ENCODE measurements at regions not wholly inside any gene's neighbourhood (a gene's known extent, or its start where the extent isn't known, plus 50 kb on each side); places are given as distances from the start of the nearest gene placed in this dataset.
"Not testable (repeated sequence)": the region's sequence is repeated elsewhere in the genome, so short reads cannot be mapped to it uniquely, and the experiment has no call there.

- no peak for DNase-seq (ENCODE audit: low read depth)
- H3K4me3 ChIP-seq (ENCODE audit: low read depth, low read length): no peak overlapping the region
These were observed 485.7 kb downstream of the AJAP1 start for GRCh38 chr1:5140136-5140535.

- DNase-seq (ENCODE audit: low read depth): no peak
- no peak overlapping the region for H3K4me3 ChIP-seq (ENCODE audit: low read depth, low read length)
These were observed 475.4 kb downstream of the AJAP1 start for GRCh38 chr1:5129746-5130355.

- H3K4me3 ChIP-seq (ENCODE audit: low read depth, low read length): no peak overlapping the region
- no peak for DNase-seq (ENCODE audit: low read depth)
These were observed 470.8 kb downstream of the AJAP1 start for GRCh38 chr1:5125208-5125607.

- H3K4me3 ChIP-seq (ENCODE audit: low read depth, low read length): no peak overlapping the region
- no peak for DNase-seq (ENCODE audit: low read depth)
These were observed 466.1 kb downstream of the AJAP1 start for GRCh38 chr1:5120559-5120958.

DNA sequence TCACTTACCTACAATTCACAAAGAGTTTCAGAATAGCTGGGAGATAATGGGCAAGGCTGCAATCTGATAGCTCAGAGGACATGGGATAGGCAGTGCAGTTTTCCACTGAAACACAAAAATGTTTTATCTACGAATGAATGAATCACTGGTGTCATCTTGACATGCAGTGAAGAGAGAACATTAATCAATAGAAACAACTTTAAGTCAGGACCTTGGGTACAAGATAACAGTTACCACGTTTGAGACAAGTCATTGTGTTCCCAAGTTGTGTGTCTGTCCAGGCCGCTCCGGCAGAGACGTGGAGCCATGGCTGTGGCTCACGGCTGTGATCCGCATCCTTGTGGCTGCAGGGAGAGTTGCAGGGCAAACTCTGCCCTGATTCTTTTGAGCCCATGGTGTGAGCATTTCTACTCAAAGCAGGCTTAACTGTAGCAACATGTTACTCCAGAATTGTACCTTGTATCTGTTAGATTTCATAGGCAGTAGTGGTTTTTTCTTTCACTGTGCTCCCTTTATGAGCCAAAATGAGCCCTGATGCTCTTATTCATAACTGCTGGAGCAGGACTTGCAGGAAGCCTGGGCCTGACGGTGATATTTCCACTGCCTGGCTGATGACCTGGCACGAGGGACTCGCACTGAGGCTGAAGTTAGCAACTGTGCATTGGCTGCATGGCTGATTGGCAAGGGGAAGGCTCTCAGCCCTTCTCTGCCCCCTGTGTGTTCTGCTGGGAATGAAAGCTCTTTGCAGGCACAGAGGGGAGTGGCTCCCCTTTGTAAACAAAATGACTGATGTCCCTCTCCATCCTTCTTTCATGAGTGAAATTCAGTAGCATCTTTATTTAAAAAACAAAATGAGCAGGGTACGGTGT is 465.2 kb downstream of the AJAP1 start:
- no peak overlapping the region for H3K4me3 ChIP-seq (ENCODE audit: low read depth, low read length)
- no peak for DNase-seq (ENCODE audit: low read depth)

GRCh38 chr1:5118771-5119170 is 464.4 kb downstream of the AJAP1 start:
- not testable (repeated sequence) for H3K4me3 ChIP-seq (ENCODE audit: low read depth, low read length); DNase-seq (ENCODE audit: low read depth)

- H3K4me3 ChIP-seq (ENCODE audit: low read depth, low read length); DNase-seq (ENCODE audit: low read depth): not testable (repeated sequence)
These were observed 463.9 kb downstream of the AJAP1 start for GRCh38 chr1:5118292-5118691.

DNA sequence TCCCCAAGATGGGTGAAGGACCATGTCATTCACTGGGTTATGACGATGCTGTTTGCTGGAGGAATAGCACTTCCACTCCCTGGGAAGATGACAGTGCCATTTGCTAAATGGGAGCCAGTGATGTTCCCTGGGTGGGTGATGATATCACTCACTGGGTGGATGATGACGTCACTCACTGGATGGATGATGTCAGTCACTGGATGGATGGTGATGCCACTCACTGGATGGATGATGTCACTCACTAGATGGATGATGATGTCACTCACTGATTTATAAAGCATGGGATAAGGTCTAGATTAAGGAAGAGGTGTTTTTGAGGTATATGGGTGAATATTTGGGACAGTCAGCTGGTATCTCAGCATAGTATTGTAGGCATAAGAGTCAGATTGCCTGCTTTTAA is 457.2 kb downstream of the AJAP1 start:
- H3K4me3 ChIP-seq (ENCODE audit: low read depth, low read length): no peak overlapping the region
- DNase-seq (ENCODE audit: low read depth): no peak

- no peak for DNase-seq (ENCODE audit: low read depth)
- no peak overlapping the region for H3K4me3 ChIP-seq (ENCODE audit: low read depth, low read length)
These were observed 456.1 kb downstream of the AJAP1 start for GRCh38 chr1:5110508-5110907.

DNA sequence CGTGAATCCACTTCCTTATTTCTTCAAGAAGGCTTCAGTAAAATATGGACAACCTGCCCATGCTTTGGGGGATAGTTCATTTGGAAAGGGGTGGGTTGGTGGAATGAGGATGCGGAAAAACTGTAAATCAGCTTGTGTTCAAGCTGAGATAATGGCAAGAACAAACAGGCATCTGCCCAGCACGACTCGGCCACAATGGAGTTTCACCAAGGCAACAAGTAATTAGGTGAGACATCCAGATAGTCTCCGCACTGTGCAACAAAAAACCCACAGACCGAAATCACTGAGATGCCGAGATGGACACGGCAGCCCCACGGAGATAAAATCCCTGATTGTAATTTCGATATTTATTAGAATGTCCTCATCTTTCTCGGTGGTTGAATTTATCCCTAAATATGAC is 455.2 kb downstream of the AJAP1 start:
- H3K4me3 ChIP-seq (ENCODE audit: low read depth, low read length): no peak overlapping the region
- DNase-seq (ENCODE audit: low read depth): no peak

DNA sequence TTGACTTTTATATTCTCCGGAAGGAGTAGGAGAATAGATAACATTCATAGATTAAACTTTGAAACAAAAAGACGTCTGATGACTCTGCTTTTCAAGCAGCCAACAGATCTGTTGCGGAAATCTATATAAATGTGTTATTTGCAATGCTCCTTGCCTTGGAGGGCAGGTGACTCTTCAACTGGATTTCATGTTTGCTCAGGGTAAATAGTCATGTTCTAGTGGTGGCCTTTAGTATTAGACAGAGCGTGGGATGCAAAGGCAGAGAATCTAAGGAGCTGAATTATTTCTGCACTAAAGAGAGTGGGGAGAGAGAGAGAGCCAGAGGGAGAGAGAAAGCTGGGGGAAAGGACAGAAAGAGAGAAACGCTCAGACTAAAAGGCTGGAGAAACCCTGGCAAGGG is 454.3 kb downstream of the AJAP1 start:
- no peak overlapping the region for H3K4me3 ChIP-seq (ENCODE audit: low read depth, low read length)
- DNase-seq (ENCODE audit: low read depth): no peak

GRCh38 chr1:5105744-5106143 is 451.3 kb downstream of the AJAP1 start:
- no peak overlapping the region for H3K4me3 ChIP-seq (ENCODE audit: low read depth, low read length)
- no peak for DNase-seq (ENCODE audit: low read depth)

DNA sequence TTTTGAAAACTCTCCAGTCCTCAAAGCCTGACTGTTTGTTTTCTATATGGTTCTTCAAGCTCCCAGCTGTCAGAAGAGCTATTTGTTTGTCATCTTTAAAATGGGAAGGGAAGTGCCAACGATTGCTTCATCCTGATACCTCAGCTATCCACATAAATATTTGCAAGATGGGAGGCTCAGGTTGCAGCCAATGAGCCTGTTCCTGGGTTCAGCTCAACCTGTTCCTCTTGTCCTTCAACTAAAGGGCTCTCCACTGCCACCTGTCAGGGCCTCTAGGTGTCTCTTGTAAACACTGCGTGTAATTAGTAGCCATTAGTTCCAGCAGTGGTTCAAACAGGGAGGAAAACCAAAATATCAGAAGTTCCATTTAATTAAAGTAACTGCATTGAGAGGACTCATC is 445.1 kb downstream of the AJAP1 start:
- no peak overlapping the region for H3K4me3 ChIP-seq (ENCODE audit: low read depth, low read length)
- DNase-seq (ENCODE audit: low read depth): no peak

DNA sequence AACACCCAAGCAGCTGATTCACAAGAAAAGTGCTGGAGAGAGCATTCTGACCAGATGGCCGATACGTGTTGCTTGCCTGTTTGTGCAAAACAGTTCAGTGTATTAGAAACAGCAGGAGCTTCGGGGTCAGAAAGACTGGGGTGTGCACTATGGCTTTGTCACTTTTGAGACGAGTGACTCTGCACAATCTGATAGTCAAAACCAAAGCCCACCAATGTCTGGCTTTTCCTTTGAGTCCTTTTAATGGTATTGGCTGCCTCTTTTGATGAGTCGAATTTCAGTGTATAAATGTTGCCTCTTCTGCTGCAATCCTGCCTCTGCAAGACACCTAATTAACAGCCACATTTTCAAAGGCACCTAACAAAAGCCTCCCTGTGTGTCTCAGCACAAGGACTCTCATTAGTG is 444.6 kb downstream of the AJAP1 start:
- no peak overlapping the region for H3K4me3 ChIP-seq (ENCODE audit: low read depth, low read length)
- no peak for DNase-seq (ENCODE audit: low read depth)

- no peak for DNase-seq (ENCODE audit: low read depth)
- no peak overlapping the region for H3K4me3 ChIP-seq (ENCODE audit: low read depth, low read length)
These were observed 438.6 kb downstream of the AJAP1 start for GRCh38 chr1:5093042-5093441.

- no peak overlapping the region for H3K4me3 ChIP-seq (ENCODE audit: low read depth, low read length)
- DNase-seq (ENCODE audit: low read depth): no peak
These were observed 430.3 kb downstream of the AJAP1 start for GRCh38 chr1:5084676-5085075.

DNA sequence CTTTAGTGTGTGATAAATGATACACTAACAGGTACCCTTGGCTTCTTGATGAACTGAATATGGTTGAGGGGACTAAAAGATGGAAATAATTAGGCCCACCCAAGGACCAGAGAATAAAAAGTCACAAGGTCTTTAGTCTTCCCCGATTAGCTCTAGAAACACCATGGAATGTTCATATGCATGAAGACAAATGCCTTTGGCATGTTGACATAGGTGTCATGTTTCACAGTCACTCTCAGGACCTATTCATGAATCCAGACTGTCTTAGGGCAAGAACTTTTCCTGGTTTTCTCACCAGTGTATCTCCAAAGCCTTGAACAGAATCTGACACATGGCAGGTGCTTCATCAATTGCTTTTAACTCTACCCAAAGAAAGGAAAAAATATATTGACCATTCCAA is 412.8 kb downstream of the AJAP1 start:
- no peak for DNase-seq (ENCODE audit: low read depth)
- no peak overlapping the region for H3K4me3 ChIP-seq (ENCODE audit: low read depth, low read length)

DNA sequence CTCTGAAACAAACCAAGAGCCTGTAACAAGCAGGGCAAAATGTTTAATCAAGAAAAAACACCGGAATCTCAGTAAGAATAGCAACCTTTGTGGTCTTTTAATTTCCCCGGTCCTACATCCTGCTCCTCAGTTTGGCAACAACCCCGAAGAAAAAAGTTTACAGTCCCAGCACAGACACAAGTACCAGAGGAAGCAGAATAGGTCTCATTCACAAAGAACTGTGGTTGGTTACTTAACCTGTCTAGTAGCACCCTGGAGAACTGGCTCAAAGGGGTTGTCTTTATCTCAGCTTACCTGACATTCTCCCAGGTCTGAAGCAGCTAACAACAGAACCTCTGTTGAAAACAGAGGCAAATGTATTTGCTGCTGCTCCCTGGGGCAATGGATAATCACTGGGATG is 399.3 kb downstream of the AJAP1 start:
- H3K4me3 ChIP-seq (ENCODE audit: low read depth, low read length): no peak overlapping the region
- DNase-seq (ENCODE audit: low read depth): no peak

DNA sequence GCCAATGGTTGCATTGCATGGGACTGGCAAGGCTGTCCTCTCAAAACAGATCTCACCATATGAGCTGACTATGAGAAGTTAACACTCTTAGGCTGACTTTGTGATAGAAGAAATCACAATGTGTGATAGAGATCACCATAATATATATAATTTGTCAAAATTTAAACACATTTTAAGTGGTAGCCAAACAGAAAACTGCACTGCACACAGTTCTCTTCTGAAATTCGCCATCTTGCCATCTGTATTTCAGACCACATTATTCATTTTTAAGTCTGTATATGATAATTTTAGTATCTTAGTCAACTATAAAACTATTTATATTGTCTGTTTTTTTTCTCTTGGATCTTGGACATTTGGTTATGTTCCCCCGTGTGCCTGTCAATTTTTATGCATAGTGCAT is 374.7 kb downstream of the AJAP1 start:
- no peak overlapping the region for H3K4me3 ChIP-seq (ENCODE audit: low read depth, low read length)
- DNase-seq (ENCODE audit: low read depth): no peak

GRCh38 chr1:5012249-5012648 is 357.8 kb downstream of the AJAP1 start:
- no peak for DNase-seq (ENCODE audit: low read depth)

DNA sequence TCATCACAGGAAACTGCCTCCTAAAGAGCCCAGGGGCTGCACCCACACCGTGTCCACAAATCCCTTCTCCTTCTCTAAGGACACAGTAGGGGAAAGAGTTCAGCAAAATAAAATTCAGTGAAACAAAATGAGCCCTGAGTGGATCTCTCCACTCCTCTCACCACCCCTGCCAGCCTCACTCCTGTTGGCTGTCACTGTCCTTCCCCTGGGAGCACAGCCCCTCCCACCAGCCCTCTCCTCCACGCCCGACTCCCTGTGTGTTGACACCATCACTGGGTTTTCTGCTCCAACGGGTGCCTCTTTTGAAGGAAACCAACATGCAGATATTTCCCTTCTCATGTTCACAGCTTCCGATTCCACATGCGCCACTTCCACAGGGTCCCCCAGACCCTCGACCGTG is 356.2 kb downstream of the AJAP1 start:
- no peak overlapping the region for H3K4me3 ChIP-seq (ENCODE audit: low read depth, low read length)
- no peak for DNase-seq (ENCODE audit: low read depth)

More at GRCh38 chr1:5012249-5012648, 357.8 kb downstream of the AJAP1 start:
- H3K4me3 ChIP-seq (ENCODE audit: low read depth, low read length): no peak overlapping the region
